HUES64 (cell line): ENCODE measurements at regions not wholly inside any gene's neighbourhood (a gene's known extent, or its start where the extent isn't known, plus 50 kb on each side); places are given as distances from the start of the nearest gene placed in this dataset.

ENCODE experiments used
- H3K27ac ChIP-seq: 2 replicates; pipeline ENCODE4 v1.7.0; 2013; ENCODE audit warnings: low read depth, low read length, inconsistent platforms
- H3K27me3 ChIP-seq: 2 replicates; pipeline ENCODE4 v1.6.1; 2013; ENCODE audit warnings: mild to moderate bottlenecking, low read length; ENCODE audit not compliant: insufficient read depth
- H3K36me3 ChIP-seq: 2 replicates; pipeline ENCODE4 v1.6.1; 2013; ENCODE audit warnings: mild to moderate bottlenecking, low read length; ENCODE audit not compliant: insufficient read depth
- H3K4me1 ChIP-seq: 2 replicates; pipeline ENCODE4 v1.6.1; 2013; ENCODE audit warnings: mild to moderate bottlenecking, low read length, moderate library complexity; ENCODE audit not compliant: insufficient read depth
- H3K4me3 ChIP-seq: 2 replicates; pipeline ENCODE4 v1.5.1; 2013; ENCODE audit warnings: mild to moderate bottlenecking, low read length, moderate library complexity
- H3K9ac ChIP-seq: 2 replicates; pipeline ENCODE4 v1.6.1; 2013; ENCODE audit warnings: mild to moderate bottlenecking, low read depth, low read length
- H3K9me3 ChIP-seq: 2 replicates; pipeline ENCODE4 v1.6.1; 2013; ENCODE audit warnings: low read depth, low read length; ENCODE audit not compliant: insufficient read depth
- WGBS: fragments of 150-250, 120-280 bp; methylation state at CpG from one replicate; pipeline ENCODE4 v1.1.7; 2013; ENCODE audit warnings: missing lambda C conversion rate; 5-methylcytosine and 5-hydroxymethylcytosine counted together

DNA sequence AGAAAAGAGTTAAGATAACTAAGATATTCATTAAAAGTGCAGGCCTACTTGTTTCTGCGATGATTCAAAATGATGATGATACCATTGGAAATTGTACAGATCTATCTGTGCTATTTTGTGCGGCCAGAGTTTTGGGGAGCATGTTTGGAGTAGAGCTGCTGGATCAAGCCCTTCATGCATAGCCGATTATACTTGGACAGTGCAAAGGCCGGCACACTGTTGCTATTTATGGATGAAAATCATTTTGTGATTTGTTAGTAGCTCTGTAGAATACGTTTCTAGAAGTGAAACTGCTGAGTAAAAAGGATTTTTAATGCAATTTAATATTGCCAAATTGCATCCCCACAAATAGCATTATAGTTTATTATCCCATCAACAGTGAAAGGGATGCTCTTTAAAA is 82.1 kb upstream of the NMUR2 start:
- Histone ChIP-seq H3K9ac (no peak overlapping the region), H3K36me3 (no peaks in the 10 kb centered on the region), H3K9me3 (no peaks in the 10 kb centered on the region), H3K4me1 (no peaks in the 10 kb centered on the region), H3K27me3 (no peaks in the 10 kb centered on the region), H3K27ac (no peak overlapping the region), H3K4me3 (no peak overlapping the region)
- WGBS = 91% methylated on average over 5 of the region's 5 CpGs

DNA sequence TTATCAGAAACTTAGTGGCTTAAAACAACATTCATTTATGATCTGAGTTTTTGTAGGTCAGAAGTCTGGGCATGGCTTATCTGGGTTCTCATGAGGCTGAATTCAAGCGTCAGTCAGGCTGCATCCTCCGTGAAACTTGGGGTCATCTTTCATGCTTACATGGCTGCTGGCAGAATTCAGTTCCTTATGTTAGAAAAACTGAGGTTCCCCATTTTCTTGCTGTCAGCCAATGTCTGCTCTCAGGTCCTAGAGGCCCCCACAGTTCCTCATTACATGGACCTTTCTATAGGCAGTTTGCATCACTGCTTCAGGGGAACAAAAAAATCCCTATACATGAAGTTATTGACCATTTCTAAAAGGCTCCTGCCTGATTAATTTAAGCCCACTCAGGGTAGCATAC is 83.8 kb upstream of the NMUR2 start:
- no peaks in the 10 kb centered on the region for H3K4me1 ChIP-seq
- no peak overlapping the region for H3K27ac ChIP-seq
- H3K4me3 ChIP-seq = no peak overlapping the region
- H3K27me3 ChIP-seq = no peaks in the 10 kb centered on the region
- no peaks in the 10 kb centered on the region for H3K9me3 ChIP-seq
- H3K9ac ChIP-seq = no peak overlapping the region
- no peaks in the 10 kb centered on the region for H3K36me3 ChIP-seq
- 92% methylated on average over 2 of the region's 2 CpGs for WGBS

DNA sequence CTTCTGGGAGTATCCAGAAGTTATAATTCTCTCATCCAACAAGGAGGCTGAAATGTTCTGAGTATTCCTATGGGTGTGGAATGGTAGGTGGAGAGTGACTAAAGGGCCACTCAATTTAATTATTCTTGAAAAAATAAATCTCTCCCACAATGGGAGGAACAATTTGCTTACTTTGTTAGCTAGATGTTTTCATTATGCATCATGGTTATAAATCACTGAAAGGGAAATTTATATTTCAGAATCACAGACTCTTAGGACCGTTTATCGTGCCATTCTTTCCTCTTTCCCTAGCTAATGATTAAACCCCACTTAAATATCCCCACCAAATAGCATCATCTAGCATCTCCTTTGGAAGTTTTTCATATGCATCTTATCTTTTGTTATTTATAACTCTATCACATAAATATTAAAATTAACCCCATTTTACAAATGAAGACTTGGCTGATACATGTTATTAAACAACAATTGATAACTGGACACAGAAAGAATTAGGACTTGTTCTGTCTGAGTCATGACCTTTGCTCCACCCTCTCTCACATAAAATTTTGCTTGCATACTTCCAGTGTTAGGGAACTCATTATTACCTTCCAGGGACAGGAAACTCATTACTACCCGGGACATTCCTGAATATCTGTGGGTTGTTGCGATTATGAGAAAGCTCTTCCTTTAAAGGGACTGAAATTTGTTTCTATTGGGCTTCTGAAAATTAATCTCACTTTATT is 94.9 kb upstream of the NMUR2 start:
- Histone ChIP-seq H3K4me3 (no peak overlapping the region), H3K36me3 (no peaks in the 10 kb centered on the region), H3K27ac (no peak overlapping the region), H3K4me1 (no peaks in the 10 kb centered on the region), H3K9ac (no peak overlapping the region), H3K27me3 (no peaks in the 10 kb centered on the region), H3K9me3 (no peaks in the 10 kb centered on the region)
- 91% methylated on average over 3 of the region's 4 CpGs for WGBS

DNA sequence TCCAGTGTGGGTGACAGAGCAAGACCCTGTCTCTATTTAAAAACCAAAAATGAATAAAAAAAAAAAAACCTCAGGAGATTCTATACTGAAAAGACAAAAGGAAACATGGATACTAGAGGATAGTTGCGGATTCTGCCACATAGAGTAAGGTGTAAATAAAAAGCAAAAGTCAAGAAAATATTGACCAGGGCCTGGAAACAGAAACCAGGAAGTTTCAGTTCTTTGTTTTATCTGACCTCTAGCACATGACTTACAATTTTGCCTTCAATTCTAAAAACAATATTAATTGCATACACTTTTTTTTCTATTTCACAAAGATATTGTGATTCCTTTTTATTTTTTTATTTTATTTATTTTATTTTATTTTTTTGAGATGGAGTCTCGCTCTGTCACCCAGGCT is 96.2 kb upstream of the NMUR2 start:
- WGBS = 96% methylated on average over 2 of the region's 2 CpGs
- Histone ChIP-seq H3K4me3 (no peak overlapping the region), H3K9ac (no peak overlapping the region), H3K27ac (no peak overlapping the region), H3K27me3 (no peaks in the 10 kb centered on the region), H3K9me3 (no peaks in the 10 kb centered on the region), H3K4me1 (no peaks in the 10 kb centered on the region), H3K36me3 (no peaks in the 10 kb centered on the region)

DNA sequence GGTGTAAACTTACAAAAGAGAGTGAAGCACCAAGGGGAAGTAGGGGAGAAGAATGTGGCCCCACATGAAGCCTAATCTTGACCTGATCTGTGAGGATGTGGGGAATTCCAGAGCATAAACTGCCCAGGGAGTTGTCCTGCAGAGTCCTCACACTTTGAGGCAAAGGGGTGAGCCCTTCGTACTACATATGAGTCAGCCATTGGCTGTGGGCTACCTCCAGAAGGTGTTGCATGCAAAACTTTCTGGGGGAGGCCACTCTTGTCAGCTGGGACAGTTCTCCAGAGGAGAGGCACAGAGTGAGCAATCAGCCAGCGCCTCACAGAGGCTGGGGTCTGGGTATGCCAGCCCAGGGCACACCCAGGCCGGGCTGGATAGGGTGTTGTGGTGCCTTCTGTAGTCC is 98.1 kb upstream of the NMUR2 start:
- 90% methylated on average over 3 of the region's 3 CpGs for WGBS
- H3K9me3 ChIP-seq = no peaks in the 10 kb centered on the region
- no peaks in the 10 kb centered on the region for H3K4me1 ChIP-seq
- no peaks in the 10 kb centered on the region for H3K27me3 ChIP-seq
- H3K9ac ChIP-seq = no peak overlapping the region
- H3K4me3 ChIP-seq = no peak overlapping the region
- H3K27ac ChIP-seq = no peak overlapping the region
- H3K36me3 ChIP-seq = no peaks in the 10 kb centered on the region

DNA sequence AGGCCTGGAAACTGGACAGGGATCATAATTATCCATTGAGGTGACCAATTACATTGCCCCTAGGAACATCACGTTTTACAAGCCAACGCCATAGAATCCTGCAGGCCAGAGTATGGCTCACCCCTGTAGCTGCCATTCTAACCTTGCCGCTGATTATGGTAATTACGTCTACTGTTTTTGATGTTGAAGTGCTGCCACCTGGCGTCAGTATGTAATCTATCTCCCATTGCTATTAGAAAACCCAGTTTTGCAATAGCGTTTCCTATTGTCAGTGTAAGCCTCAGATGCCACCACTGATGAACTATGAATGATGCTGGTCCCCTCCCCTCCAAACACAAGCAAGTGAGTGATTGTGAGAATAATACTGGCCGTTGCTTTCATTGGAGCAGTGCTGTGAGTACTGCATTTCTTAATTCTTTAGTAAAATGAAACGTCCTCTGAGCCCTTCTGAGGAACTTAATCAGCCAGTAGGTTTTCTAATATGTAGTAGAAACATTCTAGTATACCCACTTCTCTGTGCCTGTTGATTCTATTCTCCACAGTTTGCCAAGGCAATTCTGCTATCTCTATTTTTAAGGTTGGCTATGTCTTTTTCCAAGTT is 100.5 kb upstream of the NMUR2 start:
- no peaks in the 10 kb centered on the region for H3K9me3 ChIP-seq
- no peaks in the 10 kb centered on the region for H3K4me1 ChIP-seq
- no peaks in the 10 kb centered on the region for H3K36me3 ChIP-seq
- 20% methylated on average over 8 of the region's 8 CpGs for WGBS
- no peak overlapping the region for H3K4me3 ChIP-seq
- H3K9ac ChIP-seq = no peak overlapping the region
- no peaks in the 10 kb centered on the region for H3K27me3 ChIP-seq
- H3K27ac ChIP-seq = no peak overlapping the region

DNA sequence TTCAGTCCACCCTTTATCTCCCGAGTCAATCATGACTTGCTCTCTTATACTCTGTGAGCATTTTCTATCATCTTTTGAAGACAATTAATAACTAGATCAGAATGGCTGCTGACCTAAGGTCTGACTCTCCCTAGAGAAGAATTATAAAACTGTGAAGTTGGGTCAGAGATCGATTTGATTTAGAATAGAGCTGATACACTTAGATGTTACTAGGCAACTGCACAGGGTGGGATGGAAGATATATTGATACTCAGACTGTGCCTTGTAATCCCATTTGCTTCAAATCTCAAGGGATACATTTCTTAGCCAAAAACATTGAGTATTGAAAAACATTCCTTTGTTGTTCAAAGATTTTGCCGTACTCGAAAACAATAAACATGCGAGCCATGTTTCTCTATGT is 106.0 kb upstream of the NMUR2 start:
- H3K9ac ChIP-seq = no peak overlapping the region
- no peaks in the 10 kb centered on the region for H3K36me3 ChIP-seq
- no peak overlapping the region for H3K4me3 ChIP-seq
- peak overlapping the region; percentile 57; the same call in 1 of the 2 replicates for H3K27ac ChIP-seq
- 96% methylated on average over 5 of the region's 5 CpGs for WGBS
- no peaks in the 10 kb centered on the region for H3K9me3 ChIP-seq
- peaks cover 11% of the 10 kb centered on the region for H3K4me1 ChIP-seq
- H3K27me3 ChIP-seq = no peaks in the 10 kb centered on the region

DNA sequence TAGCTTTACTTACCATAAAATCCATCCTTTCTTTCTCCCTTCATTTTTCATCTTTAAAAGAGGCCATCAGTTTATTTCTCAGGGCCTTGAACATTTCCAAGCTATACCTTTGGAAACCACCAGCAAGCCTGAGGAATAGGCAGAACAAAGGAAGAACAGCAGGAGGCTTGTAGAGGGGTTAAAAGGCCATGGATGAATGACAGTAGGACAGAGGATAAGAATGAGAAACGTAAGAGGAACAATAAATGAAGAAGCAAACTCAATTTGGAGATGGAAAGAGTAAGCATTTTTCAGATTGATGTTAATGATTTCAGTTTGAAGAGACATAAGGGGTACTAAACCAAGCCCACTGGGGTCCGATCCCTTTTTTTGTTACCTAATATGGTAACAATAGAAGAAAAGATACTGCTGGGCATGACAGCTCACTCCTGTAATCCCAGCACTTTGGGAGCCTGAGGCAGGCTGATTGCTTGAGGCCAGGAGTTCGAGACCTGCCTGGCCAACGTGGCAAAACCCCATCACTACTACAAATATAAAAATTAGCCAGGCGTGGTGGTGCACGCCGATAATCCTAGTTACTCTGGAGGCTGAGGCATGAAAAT is 106.6 kb upstream of the NMUR2 start:
- Histone ChIP-seq H3K27ac (peak overlapping the region; percentile 75; the same call in 1 of the 2 replicates), H3K4me1 (peaks cover 11% of the 10 kb centered on the region), H3K4me3 (no peak overlapping the region), H3K27me3 (no peaks in the 10 kb centered on the region), H3K9me3 (no peaks in the 10 kb centered on the region), H3K36me3 (no peaks in the 10 kb centered on the region), H3K9ac (no peak overlapping the region)
- WGBS = 73% methylated on average over 7 of the region's 7 CpGs

DNA sequence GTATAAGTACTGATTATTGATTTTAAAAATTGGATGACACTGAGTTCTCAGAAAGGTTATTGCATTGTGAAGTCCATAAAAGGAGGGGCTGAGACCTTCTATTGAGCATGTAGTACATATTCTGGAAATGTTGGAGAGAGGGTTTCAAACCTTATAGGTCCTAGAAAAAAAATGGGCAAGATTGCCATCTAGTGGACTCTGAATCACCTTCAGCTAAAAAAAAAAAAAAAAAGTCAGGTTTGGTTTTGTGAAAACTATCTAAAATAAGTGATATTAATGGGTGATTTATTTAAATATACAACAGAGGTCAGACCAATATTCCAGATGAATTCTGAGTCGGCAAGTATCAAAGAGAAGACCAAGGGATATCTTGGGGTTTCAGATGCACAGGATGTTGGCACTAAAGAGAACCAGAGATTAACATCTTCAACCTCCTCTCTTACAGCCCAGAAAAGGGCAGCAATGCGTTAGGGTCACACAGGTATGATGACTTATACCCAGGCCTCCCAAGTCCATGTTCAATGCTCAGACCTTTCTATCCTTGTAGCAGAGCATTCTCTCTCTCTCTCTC is 109.8 kb upstream of the NMUR2 start:
- H3K9ac ChIP-seq = no peak overlapping the region
- no peaks in the 10 kb centered on the region for H3K27me3 ChIP-seq
- WGBS = 57% methylated on average over 2 of the region's 2 CpGs
- no peaks in the 10 kb centered on the region for H3K36me3 ChIP-seq
- H3K9me3 ChIP-seq = no peaks in the 10 kb centered on the region
- no peak overlapping the region for H3K4me3 ChIP-seq
- no peak overlapping the region for H3K27ac ChIP-seq
- peaks cover 11% of the 10 kb centered on the region for H3K4me1 ChIP-seq

DNA sequence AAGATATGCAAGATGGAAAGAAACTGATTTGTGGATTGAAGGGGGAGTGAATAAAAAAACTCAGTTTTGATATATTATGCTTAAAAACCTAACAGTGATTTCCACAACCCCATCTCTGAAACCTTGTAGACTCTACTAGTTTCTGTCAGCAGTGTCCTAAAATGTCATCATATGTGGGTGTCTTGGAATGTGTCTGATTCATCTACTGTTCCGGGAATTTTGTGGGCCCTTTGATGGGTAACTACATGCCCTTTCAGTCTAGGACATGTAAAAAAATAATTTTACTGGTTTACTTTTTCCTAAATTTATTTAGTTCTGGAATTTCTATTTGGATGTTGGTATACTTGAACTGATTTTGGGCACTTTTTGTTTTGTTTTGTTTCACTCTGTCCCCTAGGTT is 118.9 kb upstream of the NMUR2 start:
- Histone ChIP-seq H3K4me3 (no peak overlapping the region), H3K9ac (no peak overlapping the region), H3K27me3 (no peaks in the 10 kb centered on the region), H3K36me3 (no peaks in the 10 kb centered on the region), H3K4me1 (peaks cover 9% of the 10 kb centered on the region), H3K27ac (no peak overlapping the region), H3K9me3 (no peaks in the 10 kb centered on the region)
- WGBS = 100% methylated on average over 1 of the region's 1 CpG

DNA sequence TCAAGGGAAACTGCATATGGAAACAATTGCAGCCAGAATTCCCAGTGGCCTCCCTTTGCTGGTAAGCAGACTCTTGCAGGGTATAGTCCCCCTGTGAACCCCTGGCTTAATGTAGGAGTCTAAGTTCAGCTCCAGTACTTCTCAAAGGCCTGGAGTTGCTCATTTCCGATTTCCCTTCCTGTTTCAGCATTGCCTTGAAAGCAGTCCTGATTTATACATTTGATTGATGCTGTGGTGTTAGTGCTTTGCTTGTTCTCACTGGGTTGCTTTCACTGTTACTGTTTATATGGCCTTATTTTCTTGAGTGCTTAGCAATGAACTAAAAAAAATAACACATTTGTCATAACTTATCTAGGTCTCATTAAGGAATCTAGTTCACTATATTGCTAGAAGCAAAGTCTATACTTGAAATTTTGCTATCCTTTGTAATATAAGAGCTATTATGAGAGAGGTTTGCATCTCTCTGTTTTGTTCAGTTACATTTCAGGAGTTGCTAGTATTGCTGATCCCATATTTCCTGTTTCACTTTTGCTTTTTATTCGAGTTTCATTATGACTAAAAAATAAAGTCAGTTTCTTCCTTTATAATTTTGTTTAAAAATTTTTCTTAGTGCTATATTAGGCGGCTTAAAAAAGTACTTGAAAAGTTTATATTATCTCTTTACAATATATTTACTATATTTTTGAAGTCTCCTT is 122.4 kb upstream of the NMUR2 start:
- no peaks in the 10 kb centered on the region for H3K36me3 ChIP-seq
- no peaks in the 10 kb centered on the region for H3K27me3 ChIP-seq
- H3K4me1 ChIP-seq = peaks cover 23% of the 10 kb centered on the region
- H3K9me3 ChIP-seq = no peaks in the 10 kb centered on the region
- no peak overlapping the region for H3K9ac ChIP-seq
- H3K4me3 ChIP-seq = no peak overlapping the region
- WGBS = 94% methylated on average over 1 of the region's 3 CpGs
- H3K27ac ChIP-seq = no peak overlapping the region
